ENCODE measurements at regions not wholly inside any gene's neighbourhood (a gene's known extent, or its start where the extent isn't known, plus 50 kb on each side); places are given as distances from the start of the nearest gene placed in this dataset.

- DNase-seq, result no peak
Measured at GRCh38 chr9:631596-631995, 209.9 kb upstream of the DMRT1 start.

- no peak for DNase-seq
Measured at GRCh38 chr9:633461-633860, 208.0 kb upstream of the DMRT1 start.

GRCh38 chr9:636931-637591 lies 204.4 kb upstream of the DMRT1 start:
- no peak for DNase-seq

GRCh38 chr9:638152-638551 lies 203.3 kb upstream of the DMRT1 start:
- no peak for DNase-seq

- DNase-seq, result no peak
Measured at GRCh38 chr9:642014-642413, 199.5 kb upstream of the DMRT1 start.

GRCh38 chr9:643966-644365 lies 197.5 kb upstream of the DMRT1 start:
- DNase-seq, result no peak

GRCh38 chr9:647522-647921 lies 194.0 kb upstream of the DMRT1 start:
- DNase-seq, result no peak

- no peak for DNase-seq
Measured at GRCh38 chr9:649128-650074, 192.1 kb upstream of the DMRT1 start.

- DNase-seq, result peak; percentile 32
Measured at GRCh38 chr9:650362-650761, 191.1 kb upstream of the DMRT1 start.

- DNase-seq, result no peak
Measured at GRCh38 chr9:651371-651770, 190.1 kb upstream of the DMRT1 start.

GRCh38 chr9:652914-653313 lies 188.6 kb upstream of the DMRT1 start:
- DNase-seq, result no peak

GRCh38 chr9:653421-653820 lies 188.1 kb upstream of the DMRT1 start:
- DNase-seq, result no peak

GRCh38 chr9:653856-654387 lies 187.6 kb upstream of the DMRT1 start:
- DNase-seq, result no peak

GRCh38 chr9:655875-656274 lies 185.6 kb upstream of the DMRT1 start:
- no peak for DNase-seq

GRCh38 chr9:656926-657568 lies 184.4 kb upstream of the DMRT1 start:
- no peak for DNase-seq

- no peak for DNase-seq
Measured at GRCh38 chr9:659286-659685, 182.2 kb upstream of the DMRT1 start.

GRCh38 chr9:660227-660626 lies 181.3 kb upstream of the DMRT1 start:
- DNase-seq, result no peak

- DNase-seq, result no peak
Measured at GRCh38 chr9:663541-663940, 178.0 kb upstream of the DMRT1 start.

- no peak for DNase-seq
Measured at GRCh38 chr9:665296-665695, 176.2 kb upstream of the DMRT1 start.

GRCh38 chr9:671997-672396 lies 169.5 kb upstream of the DMRT1 start:
- no peak for DNase-seq

GRCh38 chr9:672851-673250 lies 168.6 kb upstream of the DMRT1 start:
- no peak for DNase-seq

- DNase-seq, result no peak
Measured at GRCh38 chr9:673264-673965, 168.1 kb upstream of the DMRT1 start.

GRCh38 chr9:673966-674526 lies 167.5 kb upstream of the DMRT1 start:
- DNase-seq, result no peak

Measured in NK-92 treated with Interleukin-12 subunit alpha and Interleukin-12 subunit beta, amount 100 ng/mL, for 24 hours (cell line).